ENCODE measurements at regions not wholly inside any gene's neighbourhood (a gene's known extent, or its start where the extent isn't known, plus 50 kb on each side); places are given as distances from the start of the nearest gene placed in this dataset.

DNA sequence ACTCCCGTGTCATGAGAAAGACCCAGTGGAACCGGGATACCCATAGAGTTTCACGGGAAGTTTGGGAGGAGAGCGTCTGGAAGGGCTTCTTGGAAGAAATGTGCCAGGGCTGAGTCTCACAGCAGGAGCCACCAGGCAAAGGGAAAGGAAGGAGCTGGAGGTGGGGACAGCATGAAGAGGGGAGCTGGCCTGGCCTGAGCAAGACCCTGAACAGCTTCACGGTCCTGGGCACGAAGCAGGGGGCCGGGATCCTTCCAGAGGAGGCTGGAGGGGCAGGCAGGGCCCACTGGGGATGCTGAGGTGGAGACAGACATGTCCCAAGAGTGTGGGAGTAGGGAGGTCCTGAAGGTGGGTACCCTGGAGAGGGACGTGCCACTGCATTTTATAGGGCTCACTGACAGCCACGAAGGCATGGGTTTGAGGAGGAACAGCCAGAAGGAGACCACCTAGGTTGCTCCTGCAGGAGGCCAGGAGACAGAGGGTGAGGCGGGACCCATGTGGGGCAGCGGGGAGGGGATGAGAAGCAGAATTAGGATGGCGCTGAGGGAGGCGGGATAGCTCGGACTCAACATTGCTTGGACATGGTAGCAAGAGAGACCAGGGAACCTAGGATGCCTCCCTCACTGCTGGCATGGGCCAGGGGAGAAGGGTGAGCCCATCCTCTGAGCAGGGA, 168.1 kb upstream of the ID2 start:
- H3K4me3 ChIP-seq (replicated peaks; ENCODE audit: low read depth, low read length) = no peak overlapping the region
- TF ChIP-seq, protein P1, sequence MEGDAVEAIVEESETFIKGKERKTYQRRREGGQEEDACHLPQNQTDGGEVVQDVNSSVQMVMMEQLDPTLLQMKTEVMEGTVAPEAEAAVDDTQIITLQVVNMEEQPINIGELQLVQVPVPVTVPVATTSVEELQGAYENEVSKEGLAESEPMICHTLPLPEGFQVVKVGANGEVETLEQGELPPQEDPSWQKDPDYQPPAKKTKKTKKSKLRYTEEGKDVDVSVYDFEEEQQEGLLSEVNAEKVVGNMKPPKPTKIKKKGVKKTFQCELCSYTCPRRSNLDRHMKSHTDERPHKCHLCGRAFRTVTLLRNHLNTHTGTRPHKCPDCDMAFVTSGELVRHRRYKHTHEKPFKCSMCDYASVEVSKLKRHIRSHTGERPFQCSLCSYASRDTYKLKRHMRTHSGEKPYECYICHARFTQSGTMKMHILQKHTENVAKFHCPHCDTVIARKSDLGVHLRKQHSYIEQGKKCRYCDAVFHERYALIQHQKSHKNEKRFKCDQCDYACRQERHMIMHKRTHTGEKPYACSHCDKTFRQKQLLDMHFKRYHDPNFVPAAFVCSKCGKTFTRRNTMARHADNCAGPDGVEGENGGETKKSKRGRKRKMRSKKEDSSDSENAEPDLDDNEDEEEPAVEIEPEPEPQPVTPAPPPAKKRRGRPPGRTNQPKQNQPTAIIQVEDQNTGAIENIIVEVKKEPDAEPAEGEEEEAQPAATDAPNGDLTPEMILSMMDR (IDR thresholded peaks at IDR 0.05; ENCODE audit: low read length, missing control alignments) = no peak
- DNase-seq (ENCODE audit: low read depth) = no peak

DNA sequence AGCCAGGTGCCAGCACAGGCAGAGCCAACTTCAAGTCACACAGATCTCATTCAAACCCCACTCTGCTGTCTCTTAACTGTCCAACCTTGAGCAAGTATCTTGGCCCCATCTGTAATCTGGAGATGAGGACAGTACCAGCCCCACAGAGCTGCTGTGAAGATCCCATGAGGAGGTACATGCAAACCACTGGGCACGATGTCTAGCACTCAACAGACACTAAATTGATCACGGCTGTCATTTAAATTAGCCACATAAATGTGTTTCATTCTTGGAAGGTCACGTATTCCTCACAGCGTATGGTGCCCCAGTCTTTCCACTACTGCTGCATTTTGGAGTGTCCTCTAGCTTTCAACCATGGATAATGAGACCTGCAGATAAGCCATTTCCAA, 167.6 kb upstream of the ID2 start:
- DNase-seq (ENCODE audit: low read depth) = no peak
- TF ChIP-seq, protein P1 (IDR thresholded peaks at IDR 0.05; ENCODE audit: low read length, missing control alignments) = no peak
- H3K4me3 ChIP-seq (replicated peaks; ENCODE audit: low read depth, low read length) = no peak overlapping the region

DNA sequence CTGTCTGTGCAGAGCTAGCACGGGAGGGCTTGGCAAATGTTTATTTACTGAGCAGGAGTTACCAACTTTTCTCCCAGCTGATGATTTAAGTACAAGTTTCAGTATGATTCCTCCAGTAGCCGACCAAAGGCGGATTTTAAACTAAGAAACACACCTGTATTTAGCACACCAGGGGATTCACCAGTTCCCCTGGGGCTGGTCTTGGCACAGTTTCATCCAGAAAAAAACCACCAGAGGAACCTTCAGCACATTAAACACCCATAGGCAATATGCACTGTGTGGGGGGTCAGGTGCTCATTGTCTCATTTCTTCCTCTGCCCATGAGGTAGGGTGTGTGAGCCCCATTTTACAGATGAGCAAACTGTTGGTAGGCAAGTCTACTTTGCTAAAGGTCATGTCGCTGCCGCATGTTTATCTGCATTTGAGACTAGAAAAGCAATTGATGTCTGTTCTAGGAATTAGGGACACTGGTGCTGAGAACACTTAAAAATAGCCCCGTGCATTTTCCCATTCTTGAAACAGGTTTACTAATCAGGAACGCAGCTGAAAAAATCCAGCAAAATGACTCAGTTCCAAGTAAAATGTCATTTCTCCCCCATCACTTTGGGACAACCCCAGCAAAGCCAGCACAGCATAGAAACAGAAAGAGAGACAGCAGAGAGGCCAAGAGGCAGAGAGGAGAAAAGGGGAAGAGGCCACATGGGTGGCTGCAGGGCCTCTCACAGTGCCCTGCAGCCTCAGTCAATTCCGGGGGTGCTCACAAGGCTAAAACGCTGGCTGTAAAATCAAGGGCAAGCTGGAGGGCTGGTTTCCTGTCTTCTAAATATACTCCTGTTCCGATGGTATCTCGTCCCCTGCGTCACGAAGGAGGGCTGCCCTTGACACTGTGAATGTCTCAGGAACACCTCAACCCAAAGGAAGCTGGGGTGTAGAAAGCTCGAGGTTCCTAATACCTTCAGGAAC, 166.8 kb upstream of the ID2 start:
- TF ChIP-seq, protein P1 (IDR thresholded peaks at IDR 0.05; ENCODE audit: low read length, missing control alignments) = no peak
- DNase-seq (ENCODE audit: low read depth) = no peak
- no peak overlapping the region for H3K4me3 ChIP-seq (replicated peaks; ENCODE audit: low read depth, low read length)

DNA sequence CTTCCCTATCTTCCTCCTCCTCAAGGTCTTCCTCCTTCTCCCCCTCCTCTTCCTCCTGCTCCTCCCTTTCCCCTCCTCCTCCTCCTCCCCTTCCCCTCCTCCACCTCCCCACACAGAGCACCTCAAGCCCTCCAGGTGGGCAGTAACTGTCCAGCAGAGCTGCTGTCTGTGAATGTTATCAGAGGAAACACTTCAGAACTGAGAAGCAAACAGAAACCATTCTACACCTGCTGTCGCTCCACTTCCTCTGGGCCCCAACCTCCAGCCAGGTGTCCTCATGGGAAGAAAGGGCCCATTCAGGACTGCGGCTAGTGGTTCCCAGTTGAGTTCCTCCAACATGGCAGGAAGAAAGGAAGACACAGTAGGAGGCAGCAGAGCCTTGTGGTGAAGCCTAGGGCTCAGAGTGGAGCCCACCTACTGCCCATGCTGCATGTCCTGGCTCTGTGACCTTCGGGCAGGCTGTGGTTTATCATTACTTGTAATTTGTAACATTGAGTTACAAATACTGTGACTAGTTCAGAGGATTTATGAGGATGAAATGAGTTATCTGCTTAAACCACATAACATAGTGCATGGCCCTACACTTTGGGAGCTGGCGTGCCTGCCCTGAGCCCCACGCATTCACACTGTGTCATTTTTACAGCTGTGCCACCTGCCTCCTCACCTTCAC, 165.9 kb upstream of the ID2 start:
- TF ChIP-seq, protein P1 (IDR thresholded peaks at IDR 0.05; ENCODE audit: low read length, missing control alignments) = no peak
- no peak for DNase-seq (ENCODE audit: low read depth)
- H3K4me3 ChIP-seq (replicated peaks; ENCODE audit: low read depth, low read length) = no peak overlapping the region

DNA sequence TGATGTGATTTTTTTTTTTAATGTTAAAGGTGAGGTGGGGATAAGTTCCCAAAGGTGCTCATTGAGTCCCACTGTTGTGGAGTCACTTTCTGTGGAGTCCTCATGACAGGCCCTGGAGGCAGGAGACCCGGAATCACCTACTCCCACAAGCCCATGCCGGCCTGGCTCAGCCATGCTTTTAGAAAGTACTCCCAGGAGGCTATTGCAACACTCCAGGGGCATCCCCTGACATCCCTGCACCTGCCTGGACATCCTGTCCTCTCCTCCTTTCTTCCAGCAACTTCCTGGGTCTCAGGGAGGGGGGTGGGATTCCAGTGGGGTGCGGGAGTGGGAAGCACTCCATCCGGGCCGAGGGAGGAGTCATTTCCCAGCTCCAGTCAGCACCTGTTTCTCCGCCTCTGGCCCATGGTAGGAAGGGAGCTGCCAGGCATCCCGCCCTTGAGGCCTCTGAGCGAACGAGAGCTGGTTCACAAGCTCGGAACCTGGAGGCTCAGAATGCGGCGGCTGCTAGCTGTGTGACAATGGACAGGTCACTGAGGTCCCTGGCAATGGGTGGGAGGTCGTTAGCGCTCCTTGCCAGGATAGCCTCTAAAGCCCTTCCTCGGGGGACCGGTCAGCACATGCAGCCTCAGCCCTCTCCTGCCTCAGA, 163.9 kb upstream of the ID2 start:
- DNase-seq (ENCODE audit: low read depth) = no peak
- TF ChIP-seq, protein P1 (IDR thresholded peaks at IDR 0.05; ENCODE audit: low read length, missing control alignments) = no peak
- no peak overlapping the region for H3K4me3 ChIP-seq (replicated peaks; ENCODE audit: low read depth, low read length)

DNA sequence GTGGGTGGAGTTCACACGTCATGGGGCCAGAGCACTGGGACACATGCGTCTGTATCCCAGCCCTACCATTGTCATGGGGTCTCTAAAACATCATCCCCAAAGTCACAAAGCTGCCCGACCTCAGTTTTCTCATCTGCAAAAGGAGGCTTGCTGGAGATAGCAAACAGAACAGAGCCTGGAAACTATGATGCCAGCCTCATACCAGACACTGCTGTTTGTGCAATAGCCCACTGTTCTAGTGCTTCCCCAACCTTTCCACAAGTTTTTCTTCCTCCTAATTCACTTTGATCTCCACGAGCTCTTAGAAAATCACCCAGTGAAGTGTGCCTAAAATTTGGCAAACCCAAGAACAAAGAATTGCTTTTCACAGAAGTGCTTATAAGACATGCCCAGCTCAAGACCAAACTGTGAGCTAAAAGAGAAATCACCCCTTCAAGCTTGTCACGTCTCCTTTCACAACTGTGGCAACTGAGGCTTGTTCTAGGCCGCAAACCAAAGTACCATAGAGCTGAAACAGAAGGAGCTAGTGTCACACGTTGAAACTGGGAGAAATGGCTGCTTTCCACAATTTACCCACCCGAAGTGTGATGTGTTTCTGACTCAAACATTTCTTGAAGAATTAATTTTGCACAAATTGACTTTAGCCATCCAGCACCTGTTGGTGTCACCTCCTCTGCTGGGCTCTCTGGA, 162.7 kb upstream of the ID2 start:
- H3K4me3 ChIP-seq (replicated peaks; ENCODE audit: low read depth, low read length) = no peak overlapping the region
- TF ChIP-seq, protein P1 (IDR thresholded peaks at IDR 0.05; ENCODE audit: low read length, missing control alignments) = no peak
- DNase-seq (ENCODE audit: low read depth) = no peak

Data from fibroblast of pulmonary artery (primary cell).